HG03354 (cell line): ENCODE measurements at regions not wholly inside any gene's neighbourhood (a gene's known extent, or its start where the extent isn't known, plus 50 kb on each side); places are given as distances from the start of the nearest gene placed in this dataset.

Experiments used
- ATAC-seq: cut with Tn5 transposase; IDR thresholded peaks from one replicate; pipeline ENCODE4 v1.9.1; 2021; ENCODE audit warnings: mild to moderate bottlenecking; ENCODE audit not compliant: unreplicated experiment, poor library complexity, severe bottlenecking

GRCh38 chr6:147709396-147710272 is 201.1 kb downstream of the SAMD5 start:
- no peak for ATAC-seq

DNA sequence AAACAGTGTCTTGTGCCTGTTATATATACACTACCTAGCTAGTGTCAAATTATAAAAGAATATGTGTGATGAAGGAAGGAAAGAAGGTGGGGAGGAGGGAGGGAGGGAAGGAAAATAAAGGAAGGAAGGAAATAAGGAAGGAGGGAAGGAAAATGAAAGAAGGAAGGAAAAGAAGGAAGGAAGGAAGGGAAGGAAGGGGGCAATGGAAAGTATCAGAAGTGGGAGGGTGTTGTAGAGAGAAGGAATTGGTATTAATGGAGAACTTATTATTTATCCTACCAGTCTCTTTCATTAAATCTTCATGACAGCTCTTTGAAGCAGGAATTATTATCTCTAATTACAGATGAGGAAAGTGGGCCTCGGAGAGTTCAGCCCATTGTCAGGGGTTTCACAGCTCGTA is 202.4 kb downstream of the SAMD5 start:
- no peak for ATAC-seq

DNA sequence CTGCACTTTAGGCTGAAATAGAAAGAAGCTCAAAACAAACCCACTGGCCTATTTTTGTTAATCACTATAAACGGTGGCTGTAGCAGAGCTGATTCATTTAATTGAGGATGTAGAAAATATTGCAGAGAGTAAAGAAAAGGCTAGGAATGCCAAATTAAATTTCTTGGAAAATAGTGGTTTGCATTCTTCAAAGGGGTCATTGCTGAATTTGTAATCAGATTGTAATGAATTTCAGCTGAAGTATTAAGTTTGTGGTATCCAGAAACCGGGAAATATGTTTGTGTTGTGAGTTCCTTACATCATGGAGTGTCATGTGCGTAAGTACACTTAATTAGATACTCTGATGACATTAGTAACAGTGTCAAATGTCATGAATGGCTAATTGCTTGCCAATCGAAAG is 203.0 kb downstream of the SAMD5 start:
- no peak for ATAC-seq

DNA sequence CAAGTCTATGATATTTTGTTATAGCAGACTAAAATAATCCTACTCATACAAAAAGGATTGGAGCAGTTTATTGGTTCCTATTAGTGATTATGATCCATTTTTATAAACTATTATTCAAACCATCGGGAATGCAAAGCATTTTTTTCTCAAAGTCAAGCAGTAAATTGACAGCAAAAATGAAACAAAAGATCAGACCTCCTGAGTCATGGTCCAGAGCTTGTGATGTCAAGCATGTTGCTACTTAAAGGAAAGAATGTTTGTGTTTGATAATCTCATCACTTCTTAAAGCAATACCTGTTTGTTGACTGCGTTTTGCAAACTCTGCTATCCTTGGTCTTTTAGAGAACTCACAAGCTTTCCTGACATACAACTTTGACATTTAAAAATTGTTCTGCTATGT is 204.4 kb downstream of the SAMD5 start:
- no peak for ATAC-seq

DNA sequence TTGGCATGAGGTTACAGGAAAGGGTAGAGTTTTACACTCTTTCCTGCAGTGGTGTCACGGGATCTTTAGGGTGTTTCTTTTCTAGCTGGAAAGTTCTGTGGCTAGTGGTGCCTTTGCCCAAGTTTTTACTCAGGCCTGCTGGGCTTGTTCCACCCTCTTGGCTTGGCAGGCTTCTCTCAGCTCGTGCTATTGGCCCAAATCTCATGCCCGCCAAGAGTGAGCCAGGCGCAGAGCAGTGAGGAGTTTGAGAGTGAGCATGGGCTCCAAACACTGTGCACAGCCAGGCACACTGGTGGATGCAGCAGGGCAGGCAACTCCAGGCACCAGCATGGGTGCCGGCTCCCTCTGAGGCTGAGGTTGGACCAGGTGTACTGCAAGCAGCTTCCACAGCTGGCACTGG is 206.5 kb downstream of the SAMD5 start:
- ATAC-seq = no peak

DNA sequence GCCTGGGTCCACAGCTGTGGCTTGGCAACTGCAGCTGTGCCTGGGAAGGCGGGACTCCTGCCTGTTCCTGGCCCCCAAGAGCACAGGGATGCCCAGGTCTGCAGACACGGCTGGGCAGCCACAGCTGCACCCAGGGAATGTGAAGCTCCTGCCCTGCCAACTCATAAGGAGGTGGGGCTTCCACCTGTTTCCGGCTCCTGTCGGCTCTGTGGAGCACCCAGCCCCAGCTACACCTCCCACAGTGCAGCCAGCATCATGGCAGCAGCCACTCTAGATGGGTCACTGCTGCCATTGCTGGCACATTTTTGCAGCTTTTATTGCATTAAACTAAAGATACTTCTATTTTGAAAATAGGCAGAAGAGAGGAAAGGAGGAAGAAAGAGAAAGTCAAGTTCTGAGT is 207.9 kb downstream of the SAMD5 start:
- no peak for ATAC-seq

DNA sequence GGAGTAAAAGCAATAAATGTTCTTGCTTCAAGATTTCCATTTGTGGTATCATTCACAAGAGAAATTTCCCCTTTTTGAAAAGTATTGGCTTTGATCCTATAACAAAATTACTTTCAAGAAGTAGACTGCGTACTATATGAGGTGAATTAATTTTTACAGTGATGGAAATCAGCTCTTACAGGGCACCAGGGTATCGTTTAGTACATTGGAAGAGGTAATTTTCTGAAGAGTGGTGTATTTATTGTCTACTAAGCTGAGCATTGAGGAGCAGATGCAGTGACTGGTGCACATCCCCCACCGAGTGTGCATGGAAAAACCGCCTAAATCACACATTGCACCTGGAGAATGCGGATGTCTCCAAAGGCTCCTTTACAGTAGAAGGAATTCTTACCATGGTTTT is 209.5 kb downstream of the SAMD5 start:
- no peak for ATAC-seq

DNA sequence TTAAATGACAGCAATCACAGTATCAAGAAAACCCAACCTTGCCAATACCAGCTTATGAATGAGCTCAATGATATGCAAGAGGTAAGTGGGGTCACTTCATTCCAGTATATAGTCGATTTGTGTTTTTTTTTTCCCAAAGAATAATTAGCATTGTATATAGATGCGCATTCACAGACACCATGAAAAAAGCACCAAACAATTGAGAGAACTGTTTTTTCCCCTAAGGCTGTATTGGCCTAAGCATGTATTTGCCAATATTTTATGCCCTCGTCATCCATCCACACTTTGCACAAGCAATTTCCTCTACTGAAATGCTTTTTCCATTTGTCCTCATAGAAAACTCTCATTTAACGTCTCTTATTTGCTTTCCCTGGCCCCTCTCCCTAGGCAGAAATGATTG is 213.7 kb downstream of the SAMD5 start:
- ATAC-seq = no peak

- ATAC-seq = no peak
These were observed 216.0 kb downstream of the SAMD5 start for GRCh38 chr6:147724454-147724853.

DNA sequence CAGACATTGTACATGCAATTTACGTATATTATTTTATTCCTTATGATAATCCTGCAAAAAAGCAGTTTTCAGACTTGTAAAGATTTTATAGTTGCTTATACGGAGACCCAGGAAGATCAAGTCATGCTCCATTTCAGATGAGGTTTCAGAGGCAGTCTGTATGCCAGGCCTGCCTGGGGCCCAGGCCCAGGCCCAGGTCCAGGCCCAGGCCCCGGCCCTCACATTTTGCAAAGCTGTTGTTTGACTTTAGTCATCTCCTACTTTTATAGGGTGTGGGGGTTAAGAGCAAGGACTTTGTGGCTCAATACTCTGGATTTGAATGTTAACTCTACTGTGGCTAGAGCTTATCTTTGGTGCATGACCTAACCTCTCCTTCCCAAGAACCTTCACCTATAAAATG is 217.9 kb downstream of the SAMD5 start:
- ATAC-seq = no peak

DNA sequence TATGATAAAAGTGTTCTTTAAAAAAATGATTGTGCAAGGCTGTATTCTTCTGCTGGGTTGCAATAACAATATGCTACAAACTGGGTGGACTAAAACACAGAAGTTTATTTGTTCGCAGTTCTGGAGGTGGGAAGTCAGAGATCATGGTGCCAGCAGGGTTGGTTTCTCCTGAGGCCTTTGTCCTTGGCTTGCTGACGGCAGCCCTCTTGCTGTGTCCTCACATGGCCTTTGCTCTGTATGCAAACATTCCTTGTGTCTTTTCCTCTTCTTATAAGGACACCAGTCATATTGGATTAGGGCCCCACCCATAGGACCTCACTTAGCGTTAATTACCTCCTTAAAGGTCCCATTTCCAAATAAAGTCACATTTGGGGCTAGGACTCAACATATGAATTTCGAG is 220.4 kb downstream of the SAMD5 start:
- no peak for ATAC-seq

DNA sequence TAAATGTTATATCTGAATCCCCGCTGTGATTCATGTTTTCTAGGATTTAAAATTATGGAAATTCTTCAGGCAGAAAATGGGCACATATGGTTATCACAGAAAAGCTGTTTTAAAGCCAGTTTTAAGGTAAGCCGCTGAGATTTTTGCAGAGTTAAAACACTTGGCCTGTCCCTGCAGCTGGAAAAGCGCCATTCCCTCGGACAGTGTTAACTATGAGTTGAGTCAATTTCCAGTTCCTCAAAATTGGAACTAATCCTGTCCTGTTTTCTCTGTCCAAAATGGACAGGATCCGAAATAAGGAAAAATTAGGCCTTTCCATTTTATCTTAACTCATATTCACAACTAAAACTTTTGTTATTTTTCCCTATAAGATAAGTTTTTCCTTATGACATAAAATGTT is 225.2 kb downstream of the SAMD5 start:
- ATAC-seq = no peak

- no peak for ATAC-seq
These were observed 225.7 kb downstream of the SAMD5 start for GRCh38 chr6:147734151-147734550.

GRCh38 chr6:147735924-147736323 is 227.4 kb downstream of the SAMD5 start:
- ATAC-seq = no peak

DNA sequence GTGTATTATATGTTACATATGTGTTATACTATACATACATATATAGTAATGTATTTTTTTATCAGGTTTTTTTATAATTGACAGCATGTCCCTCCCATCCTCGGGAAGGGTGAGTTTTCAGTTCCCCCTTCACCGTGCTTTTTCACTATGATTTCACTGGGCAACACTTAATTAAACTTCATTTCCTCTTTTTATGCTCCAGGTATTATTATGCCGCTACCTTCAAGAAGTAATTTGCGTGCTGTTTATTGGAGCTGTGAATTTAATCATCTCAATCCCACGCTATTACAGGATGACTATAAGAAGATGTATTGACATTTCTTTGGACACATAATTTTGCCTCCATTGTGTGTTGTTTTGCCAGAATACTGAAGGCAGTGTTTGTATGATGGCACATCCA is 228.6 kb downstream of the SAMD5 start:
- ATAC-seq = no peak

- ATAC-seq = no peak
These were observed 229.6 kb downstream of the SAMD5 start for GRCh38 chr6:147738099-147738498.

- peak; percentile 64 for ATAC-seq
These were observed 230.1 kb downstream of the SAMD5 start for GRCh38 chr6:147738516-147739162.

DNA sequence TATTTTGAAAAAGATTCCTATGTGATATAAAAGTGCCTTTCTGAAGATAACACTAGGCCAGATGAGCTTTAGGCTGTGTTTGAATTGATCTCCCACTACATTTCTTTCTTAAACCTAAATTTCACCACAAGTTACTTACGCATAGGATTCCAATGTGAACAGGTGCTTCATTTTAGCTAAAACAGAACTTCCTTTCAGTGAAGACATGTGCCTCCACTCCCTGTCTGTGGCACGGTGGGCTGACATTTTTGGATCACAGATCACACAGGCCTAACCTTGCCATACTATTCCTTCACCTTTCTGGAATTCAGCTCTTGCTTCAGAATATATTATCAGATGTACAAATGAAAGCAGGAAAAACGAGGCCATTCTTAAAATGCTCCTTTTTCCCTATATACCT is 231.8 kb downstream of the SAMD5 start:
- ATAC-seq = no peak

GRCh38 chr6:147740916-147741315 is 232.4 kb downstream of the SAMD5 start:
- no peak for ATAC-seq

DNA sequence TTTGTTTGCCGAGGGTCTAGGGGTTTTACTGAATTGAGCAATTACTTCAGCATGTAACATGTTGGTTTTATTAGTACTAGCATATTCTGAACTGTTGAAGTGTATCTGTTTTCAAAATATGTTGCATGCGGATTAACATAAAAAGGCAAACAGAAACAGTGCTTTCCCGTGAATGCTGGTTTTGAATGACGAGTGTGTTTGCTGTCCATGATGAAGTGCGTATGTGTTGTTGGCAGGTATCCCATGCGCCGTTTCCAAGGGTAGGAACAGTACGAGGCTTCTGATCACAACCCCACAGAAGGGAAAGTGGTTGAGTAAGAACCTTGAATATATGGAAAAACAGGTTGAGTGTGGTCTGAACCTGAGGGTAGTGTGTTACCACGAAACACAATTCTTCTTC is 232.9 kb downstream of the SAMD5 start:
- no peak for ATAC-seq

- no peak for ATAC-seq
These were observed 233.9 kb downstream of the SAMD5 start for GRCh38 chr6:147742440-147742839.
